GM12891 (cell line): ENCODE measurements at regions not wholly inside any gene's neighbourhood (a gene's known extent, or its start where the extent isn't known, plus 50 kb on each side); places are given as distances from the start of the nearest gene placed in this dataset.

ENCODE experiments used
- POLR2A ChIP-seq: IDR thresholded peaks from 2 replicates; pipeline ENCODE4 v1.6.1; 2011; ENCODE audit warnings: low read depth, low read length, control low read depth
- POLR2AphosphoS5 ChIP-seq: IDR thresholded peaks from 2 replicates; pipeline ENCODE4 v1.6.1; 2011; ENCODE audit warnings: low read depth, low read length, control low read depth
- TAF1 ChIP-seq: IDR thresholded peaks from 2 replicates; pipeline ENCODE4 v1.6.1; 2011; ENCODE audit warnings: low read depth, low read length, control low read depth

DNA sequence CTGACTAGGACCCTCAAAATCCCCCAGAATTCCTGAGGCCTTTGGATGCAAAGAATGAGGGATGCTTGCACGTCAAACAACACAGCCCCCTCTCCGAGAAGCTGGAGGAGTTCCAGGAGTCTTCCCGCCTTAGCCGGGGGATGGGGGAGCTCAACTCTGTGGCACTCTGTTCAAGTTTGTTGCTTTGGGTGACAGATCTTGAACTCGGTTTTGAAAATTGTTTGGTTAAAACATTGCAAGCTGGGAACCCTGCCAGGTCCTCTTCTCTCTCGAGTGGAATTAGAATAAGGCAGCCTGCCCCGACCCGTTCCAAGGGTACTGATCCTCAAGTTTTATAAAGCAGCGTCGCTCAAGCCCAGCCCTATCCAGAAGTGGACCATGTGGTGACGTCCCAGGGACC, 244.1 kb downstream of the LOXHD1 start:
- TF ChIP-seq TAF1 (no peak), POLR2A (no peak), POLR2AphosphoS5 (no peak)
